ENCODE measurements at regions not wholly inside any gene's neighbourhood (a gene's known extent, or its start where the extent isn't known, plus 50 kb on each side); places are given as distances from the start of the nearest gene placed in this dataset.

DNA sequence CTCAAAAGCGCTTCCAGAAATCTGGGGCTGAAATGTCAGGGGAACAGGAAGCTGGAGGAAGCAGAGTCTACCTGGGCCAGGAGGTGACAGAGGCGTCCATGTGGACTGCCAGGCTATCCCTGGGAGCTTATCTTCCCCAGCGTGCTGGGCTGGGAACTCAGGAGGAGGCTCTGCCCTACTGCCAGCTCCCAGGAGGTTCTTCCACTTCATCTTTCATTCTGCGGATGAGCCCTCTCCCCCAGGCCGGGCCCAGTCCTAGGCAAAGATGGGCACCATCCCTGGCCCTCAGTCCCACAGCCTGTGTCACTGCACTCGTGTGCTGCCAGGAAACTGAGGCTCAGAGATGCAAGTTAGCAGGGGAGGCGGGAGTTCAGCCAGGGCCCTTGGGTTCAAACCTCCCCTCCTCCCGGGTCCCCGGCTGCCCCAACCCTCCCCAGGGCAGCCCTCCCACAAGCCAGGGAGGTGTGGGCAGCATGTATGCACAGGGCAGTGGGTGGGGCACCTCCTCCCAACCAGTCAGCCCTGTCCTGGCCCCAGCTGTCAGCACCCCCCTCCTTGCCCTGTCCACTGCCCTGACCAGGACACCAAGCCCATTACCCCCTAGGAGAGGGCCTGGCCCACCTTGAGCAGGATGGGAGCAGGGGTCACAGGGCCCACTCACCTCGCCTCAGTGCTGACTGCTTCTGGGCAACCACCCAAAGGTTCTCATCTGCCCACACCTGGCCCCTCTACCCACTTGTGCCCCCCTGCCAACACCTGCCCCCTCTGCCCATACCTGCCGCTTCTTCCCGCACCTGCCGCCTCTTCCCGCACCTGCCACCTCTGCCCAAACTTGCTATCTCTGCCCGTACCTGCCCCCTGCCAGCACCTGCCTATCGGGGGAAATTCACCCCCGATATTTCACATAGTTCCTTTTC is 226.0 kb downstream of the NPHP4 start:
- TF ChIP-seq, protein P1, sequence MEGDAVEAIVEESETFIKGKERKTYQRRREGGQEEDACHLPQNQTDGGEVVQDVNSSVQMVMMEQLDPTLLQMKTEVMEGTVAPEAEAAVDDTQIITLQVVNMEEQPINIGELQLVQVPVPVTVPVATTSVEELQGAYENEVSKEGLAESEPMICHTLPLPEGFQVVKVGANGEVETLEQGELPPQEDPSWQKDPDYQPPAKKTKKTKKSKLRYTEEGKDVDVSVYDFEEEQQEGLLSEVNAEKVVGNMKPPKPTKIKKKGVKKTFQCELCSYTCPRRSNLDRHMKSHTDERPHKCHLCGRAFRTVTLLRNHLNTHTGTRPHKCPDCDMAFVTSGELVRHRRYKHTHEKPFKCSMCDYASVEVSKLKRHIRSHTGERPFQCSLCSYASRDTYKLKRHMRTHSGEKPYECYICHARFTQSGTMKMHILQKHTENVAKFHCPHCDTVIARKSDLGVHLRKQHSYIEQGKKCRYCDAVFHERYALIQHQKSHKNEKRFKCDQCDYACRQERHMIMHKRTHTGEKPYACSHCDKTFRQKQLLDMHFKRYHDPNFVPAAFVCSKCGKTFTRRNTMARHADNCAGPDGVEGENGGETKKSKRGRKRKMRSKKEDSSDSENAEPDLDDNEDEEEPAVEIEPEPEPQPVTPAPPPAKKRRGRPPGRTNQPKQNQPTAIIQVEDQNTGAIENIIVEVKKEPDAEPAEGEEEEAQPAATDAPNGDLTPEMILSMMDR (IDR thresholded peaks at IDR 0.05; ENCODE audit: borderline replicate concordance, extremely low read depth, low read length, poor library complexity, severe bottlenecking), result no peak
- no peak for TF ChIP-seq EZH2 (IDR thresholded peaks at IDR 0.05; ENCODE audit: borderline replicate concordance, low read depth, low read length, severe bottlenecking)
